Keratinocyte (primary cell): ENCODE measurements at regions not wholly inside any gene's neighbourhood (a gene's known extent, or its start where the extent isn't known, plus 50 kb on each side); places are given as distances from the start of the nearest gene placed in this dataset.

ENCODE experiments used
- DNase-seq: peaks from one replicate; pipeline ENCODE4 v3.0.0-alpha.2; 2011; ENCODE audit warnings: low read depth, missing footprints, low spot score
- FAIRE-seq: peaks from 2 replicates; lab custom pipeline; 2011; peaks lifted over from hg19 to GRCh38; lab: Jason Lieb, UNC
- H2AFZ ChIP-seq: 2 replicates; pipeline ENCODE4 v1.6.0; 2012; ENCODE audit warnings: low read length, control low read depth, inconsistent platforms; ENCODE audit not compliant: control insufficient read depth
- H3K27ac ChIP-seq: 2 replicates; pipeline ENCODE4 v1.5.1; 2011; ENCODE audit warnings: low read length; ENCODE audit not compliant: control insufficient read depth, insufficient read depth
- H3K27me3 ChIP-seq: 3 replicates; pipeline ENCODE4 v1.6.0; 2011; ENCODE audit warnings: low read length; ENCODE audit not compliant: control insufficient read depth, insufficient read depth; ENCODE audit errors: extremely low read depth
- H3K36me3 ChIP-seq, 2 experiments: 2 replicates in 1 of 2; 3 replicates in 1 of 2; pipeline ENCODE4 v1.5.1; 2011; ENCODE audit warnings: low read length in 2 of 2, mild to moderate bottlenecking in 1 of 2; ENCODE audit not compliant: control insufficient read depth in 2 of 2, insufficient read depth in 2 of 2; ENCODE audit errors: extremely low read depth in 1 of 2
- H3K4me1 ChIP-seq: 3 replicates; pipeline ENCODE4 v1.5.1; 2011; ENCODE audit warnings: low read length; ENCODE audit not compliant: control insufficient read depth, insufficient read depth; ENCODE audit errors: extremely low read depth
- H3K4me2 ChIP-seq: 3 replicates; pipeline ENCODE4 v1.6.0; 2011; ENCODE audit warnings: low read depth, low read length; ENCODE audit not compliant: control insufficient read depth, insufficient read depth; ENCODE audit errors: extremely low read depth
- H3K4me3 ChIP-seq, 3 experiments: fragments of 200-600 bp in 1 of 3; sonication (generic) in 1 of 3; 2 replicates in 2 of 3; 3 replicates in 1 of 3; pipeline ENCODE4 v1.5.1; 2011 to 2016; ENCODE audit warnings: low read length in 3 of 3, mild to moderate bottlenecking in 3 of 3, control low read depth in 2 of 3, inconsistent platforms in 1 of 3, low read depth in 1 of 3, mixed read lengths in 1 of 3, mixed run types in 1 of 3, moderate library complexity in 1 of 3; ENCODE audit not compliant: control insufficient read depth in 2 of 3, insufficient read depth in 2 of 3; ENCODE audit errors: extremely low read depth in 1 of 3
- H3K79me2 ChIP-seq: 2 replicates; pipeline ENCODE4 v1.6.0; 2012; ENCODE audit warnings: low read length; ENCODE audit not compliant: control insufficient read depth, insufficient read depth
- H3K9ac ChIP-seq: 3 replicates; pipeline ENCODE4 v1.6.0; 2011; ENCODE audit warnings: low read length; ENCODE audit not compliant: control insufficient read depth, insufficient read depth; ENCODE audit errors: extremely low read depth
- H3K9me1 ChIP-seq: 3 replicates; pipeline ENCODE4 v1.6.0; 2011; ENCODE audit warnings: low read length; ENCODE audit not compliant: control insufficient read depth, insufficient read depth; ENCODE audit errors: extremely low read depth
- H3K9me3 ChIP-seq: 2 replicates; pipeline ENCODE4 v1.5.1; 2012; ENCODE audit warnings: low read depth, low read length; ENCODE audit not compliant: control insufficient read depth
- H4K20me1 ChIP-seq: 3 replicates; pipeline ENCODE4 v1.6.0; 2011; ENCODE audit warnings: low read length; ENCODE audit not compliant: control insufficient read depth, insufficient read depth; ENCODE audit errors: extremely low read depth
- EZH2 ChIP-seq: IDR thresholded peaks from one replicate; pipeline ENCODE4 v1.6.1; 2012; ENCODE audit warnings: inconsistent platforms, mild to moderate bottlenecking, low read length, moderate library complexity
- dilution Hi-C: fragments of 300-500 bp; cut with MboI; formaldehyde crosslinking; loops from one replicate; pipeline ENCODE4 v1.7.0; 2020; ENCODE audit warnings: low sequenced_read_pairs; ENCODE audit not compliant: extremely low pct_ligation_motif_present
- TF ChIP-seq, protein P1 (sequence below), 3 experiments: IDR thresholded peaks in 1 of 3; conservative IDR thresholded peaks in 1 of 3; optimal IDR thresholded peaks in 1 of 3; 2 replicates in 2 of 3; 3 replicates in 1 of 3; pipeline versions ENCODE3 to v1.5.1; 2011; ENCODE audit warnings: low read length in 3 of 3, mild to moderate bottlenecking in 3 of 3, moderate library complexity in 2 of 3, control low read depth in 1 of 3, inconsistent platforms in 1 of 3; ENCODE audit not compliant: insufficient read depth in 2 of 3; ENCODE audit errors: extremely low read depth in 1 of 3

DNA sequence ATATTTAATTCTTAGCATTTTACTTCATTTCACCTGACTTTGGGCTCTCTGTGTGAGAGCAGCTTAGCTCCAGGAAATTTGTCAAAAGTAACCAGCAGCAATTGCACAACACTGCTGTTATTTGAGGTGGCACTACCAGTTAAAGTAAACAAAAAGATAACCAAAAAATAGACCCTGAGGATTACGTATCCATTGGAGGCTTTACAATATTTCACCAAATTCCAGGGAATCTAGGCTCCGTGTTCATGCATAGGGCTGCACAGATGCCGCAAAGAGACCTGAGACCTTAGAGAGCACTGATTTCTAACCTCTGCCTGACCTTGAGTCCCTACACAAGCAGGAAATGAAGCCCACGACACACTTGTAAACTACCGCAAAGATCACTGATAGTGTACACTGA, 1392.7 kb upstream of the CDH6 start:
- H3K4me1 ChIP-seq: no peaks in the 10 kb centered on the region
- no peak overlapping the region for H3K27ac ChIP-seq
- H3K36me3 ChIP-seq: no peaks in the 10 kb centered on the region
- no peak overlapping the region for H3K4me2 ChIP-seq
- TF ChIP-seq, protein P1, sequence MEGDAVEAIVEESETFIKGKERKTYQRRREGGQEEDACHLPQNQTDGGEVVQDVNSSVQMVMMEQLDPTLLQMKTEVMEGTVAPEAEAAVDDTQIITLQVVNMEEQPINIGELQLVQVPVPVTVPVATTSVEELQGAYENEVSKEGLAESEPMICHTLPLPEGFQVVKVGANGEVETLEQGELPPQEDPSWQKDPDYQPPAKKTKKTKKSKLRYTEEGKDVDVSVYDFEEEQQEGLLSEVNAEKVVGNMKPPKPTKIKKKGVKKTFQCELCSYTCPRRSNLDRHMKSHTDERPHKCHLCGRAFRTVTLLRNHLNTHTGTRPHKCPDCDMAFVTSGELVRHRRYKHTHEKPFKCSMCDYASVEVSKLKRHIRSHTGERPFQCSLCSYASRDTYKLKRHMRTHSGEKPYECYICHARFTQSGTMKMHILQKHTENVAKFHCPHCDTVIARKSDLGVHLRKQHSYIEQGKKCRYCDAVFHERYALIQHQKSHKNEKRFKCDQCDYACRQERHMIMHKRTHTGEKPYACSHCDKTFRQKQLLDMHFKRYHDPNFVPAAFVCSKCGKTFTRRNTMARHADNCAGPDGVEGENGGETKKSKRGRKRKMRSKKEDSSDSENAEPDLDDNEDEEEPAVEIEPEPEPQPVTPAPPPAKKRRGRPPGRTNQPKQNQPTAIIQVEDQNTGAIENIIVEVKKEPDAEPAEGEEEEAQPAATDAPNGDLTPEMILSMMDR (optimal IDR thresholded peaks at IDR 0.05 in 1 of 3, IDR thresholded peaks at IDR 0.05 in 1 of 3, conservative IDR thresholded peaks at IDR 0.05 in 1 of 3; ENCODE audit: extremely low read depth in 1 of 3, insufficient read depth in 2 of 3, low read length in 3 of 3): no peak
- TF ChIP-seq EZH2: no peak
- no peaks in the 10 kb centered on the region for H3K27me3 ChIP-seq
- H3K9ac ChIP-seq: no peak overlapping the region
- H3K9me3 ChIP-seq: no peaks in the 10 kb centered on the region
- FAIRE-seq (no peak), DNase-seq (no peak)
- no peak overlapping the region for H3K4me3 ChIP-seq
- no peaks in the 10 kb centered on the region for H3K9me1 ChIP-seq
- no peaks in the 10 kb centered on the region for H3K79me2 ChIP-seq
- no peak overlapping the region for H2AFZ ChIP-seq
- no peaks in the 10 kb centered on the region for H4K20me1 ChIP-seq
- dilution Hi-C loops: no loop called here

DNA sequence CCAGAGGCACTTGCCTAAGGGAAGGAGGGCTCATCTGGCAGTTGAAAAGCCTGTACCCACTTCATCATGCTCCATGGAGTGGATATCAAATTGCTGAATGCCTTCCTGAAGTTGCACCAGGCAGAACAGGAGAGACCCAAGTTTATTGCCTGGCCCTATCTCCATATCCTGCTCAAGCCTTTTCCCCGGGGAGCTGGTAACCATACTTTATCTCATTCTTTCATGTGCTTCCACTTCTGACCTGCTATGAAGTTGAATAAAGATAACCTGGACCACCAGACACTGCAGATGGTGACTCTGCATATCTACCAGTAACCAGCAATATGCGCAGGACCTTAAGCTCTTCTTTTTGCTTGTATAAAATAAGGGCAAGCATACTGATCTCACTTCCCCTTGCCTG, 1397.5 kb upstream of the CDH6 start:
- no peaks in the 10 kb centered on the region for H4K20me1 ChIP-seq
- H3K79me2 ChIP-seq: no peaks in the 10 kb centered on the region
- DNase-seq: no peak
- no peak overlapping the region for H3K4me3 ChIP-seq
- TF ChIP-seq, protein P1 (optimal IDR thresholded peaks at IDR 0.05 in 1 of 3, IDR thresholded peaks at IDR 0.05 in 1 of 3, conservative IDR thresholded peaks at IDR 0.05 in 1 of 3; ENCODE audit: extremely low read depth in 1 of 3, insufficient read depth in 2 of 3, low read length in 3 of 3): no peak
- no peak for TF ChIP-seq EZH2
- no peak overlapping the region for H2AFZ ChIP-seq
- no peak overlapping the region for H3K4me2 ChIP-seq
- no peak for FAIRE-seq
- no peaks in the 10 kb centered on the region for H3K27me3 ChIP-seq
- no peaks in the 10 kb centered on the region for H3K4me1 ChIP-seq
- H3K9me3 ChIP-seq: no peaks in the 10 kb centered on the region
- dilution Hi-C loops: no loop called here
- no peak overlapping the region for H3K9ac ChIP-seq
- H3K27ac ChIP-seq: no peak overlapping the region
- H3K36me3 ChIP-seq: no peaks in the 10 kb centered on the region
- H3K9me1 ChIP-seq: no peaks in the 10 kb centered on the region
